Hepatocyte (in vitro differentiated cells): ENCODE measurements at regions not wholly inside any gene's neighbourhood (a gene's known extent, or its start where the extent isn't known, plus 50 kb on each side); places are given as distances from the start of the nearest gene placed in this dataset.

ENCODE experiments used
- CTCF ChIP-seq: fragments of 200-600 bp; sonication (generic); IDR thresholded peaks from 2 replicates; pipeline ENCODE4 v1.5.1; 2016; ENCODE audit warnings: antibody characterized with exemption, mild to moderate bottlenecking; ENCODE audit not compliant: poor library complexity
- EZH2 ChIP-seq: fragments of 200-600 bp; sonication (generic); IDR thresholded peaks from 2 replicates; pipeline ENCODE4 v1.6.1; 2016; ENCODE audit warnings: antibody characterized with exemption, mild to moderate bottlenecking, borderline replicate concordance
- EZH2phosphoT487 ChIP-seq: fragments of 200-600 bp; sonication (generic); IDR thresholded peaks from one replicate; pipeline ENCODE4 v1.6.1; 2018; ENCODE audit warnings: antibody characterized with exemption, mild to moderate bottlenecking, low read depth, moderate library complexity; ENCODE audit not compliant: unreplicated experiment, severe bottlenecking

DNA sequence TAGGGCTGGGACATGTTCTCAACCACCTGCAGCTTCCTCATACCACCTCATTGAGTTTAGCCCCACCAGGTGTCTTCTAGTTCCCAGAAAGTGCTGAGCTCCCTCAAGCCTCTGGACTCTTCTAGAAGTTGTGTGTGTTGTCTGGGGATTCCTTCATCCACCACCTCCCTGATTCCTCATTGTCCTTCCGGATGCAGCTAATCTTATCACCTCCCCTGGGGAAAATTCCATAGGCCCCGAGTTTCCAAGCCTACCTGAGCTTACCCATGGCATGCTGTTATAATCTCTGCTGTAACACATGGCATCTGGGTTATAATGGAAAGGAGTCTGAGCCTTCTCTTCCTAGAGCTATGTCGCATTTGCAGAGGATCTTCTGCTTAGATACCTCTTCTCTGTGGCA, 243.5 kb upstream of the SDK2 start:
- TF ChIP-seq CTCF (no peak), EZH2 (no peak), EZH2phosphoT487 (no peak)
